GM19372 (cell line): ENCODE measurements at regions not wholly inside any gene's neighbourhood (a gene's known extent, or its start where the extent isn't known, plus 50 kb on each side); places are given as distances from the start of the nearest gene placed in this dataset.
"Not testable (repeated sequence)": the region's sequence is repeated elsewhere in the genome, so short reads cannot be mapped to it uniquely, and the experiment has no call there.

Experiments
- ATAC-seq: cut with Tn5 transposase; IDR thresholded peaks from one replicate; pipeline ENCODE4 v1.9.1; 2021; ENCODE audit warnings: mild to moderate bottlenecking, low read depth, moderate library complexity; ENCODE audit not compliant: unreplicated experiment

DNA sequence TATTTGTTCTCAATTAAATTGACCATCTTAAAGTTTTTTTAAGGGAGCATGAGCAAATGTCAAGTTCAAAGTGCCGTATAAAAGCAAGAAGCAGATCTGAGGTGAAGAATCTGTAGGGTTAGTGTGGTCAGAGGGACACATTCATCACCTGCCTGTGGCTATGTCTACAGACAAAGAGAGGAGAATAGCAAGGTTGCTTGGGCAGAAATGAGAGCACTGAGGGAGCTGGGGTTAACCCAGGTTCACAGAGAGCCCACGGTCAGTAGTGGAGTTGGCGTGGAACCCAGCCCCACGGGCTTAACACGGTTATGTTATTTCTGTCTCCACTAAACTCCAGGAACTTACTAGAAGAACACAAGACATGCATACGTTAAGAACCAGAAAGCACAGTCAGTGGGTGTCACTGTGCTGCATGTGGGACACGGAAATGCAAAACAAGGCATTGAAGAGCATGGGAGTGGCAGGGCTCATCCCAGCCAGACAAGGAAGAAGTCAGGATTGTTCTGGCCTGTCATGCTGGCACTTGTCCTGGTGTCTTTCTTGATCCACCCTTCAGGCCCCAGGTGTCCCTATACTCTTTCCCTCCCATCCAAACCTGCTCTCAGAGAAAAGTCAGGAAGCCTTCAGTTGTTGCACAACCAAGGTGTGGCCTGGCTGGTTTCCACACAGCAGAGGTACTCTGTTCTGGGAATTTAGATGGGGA, 95.5 kb upstream of the IVNS1ABP start:
- ATAC-seq = no peak

DNA sequence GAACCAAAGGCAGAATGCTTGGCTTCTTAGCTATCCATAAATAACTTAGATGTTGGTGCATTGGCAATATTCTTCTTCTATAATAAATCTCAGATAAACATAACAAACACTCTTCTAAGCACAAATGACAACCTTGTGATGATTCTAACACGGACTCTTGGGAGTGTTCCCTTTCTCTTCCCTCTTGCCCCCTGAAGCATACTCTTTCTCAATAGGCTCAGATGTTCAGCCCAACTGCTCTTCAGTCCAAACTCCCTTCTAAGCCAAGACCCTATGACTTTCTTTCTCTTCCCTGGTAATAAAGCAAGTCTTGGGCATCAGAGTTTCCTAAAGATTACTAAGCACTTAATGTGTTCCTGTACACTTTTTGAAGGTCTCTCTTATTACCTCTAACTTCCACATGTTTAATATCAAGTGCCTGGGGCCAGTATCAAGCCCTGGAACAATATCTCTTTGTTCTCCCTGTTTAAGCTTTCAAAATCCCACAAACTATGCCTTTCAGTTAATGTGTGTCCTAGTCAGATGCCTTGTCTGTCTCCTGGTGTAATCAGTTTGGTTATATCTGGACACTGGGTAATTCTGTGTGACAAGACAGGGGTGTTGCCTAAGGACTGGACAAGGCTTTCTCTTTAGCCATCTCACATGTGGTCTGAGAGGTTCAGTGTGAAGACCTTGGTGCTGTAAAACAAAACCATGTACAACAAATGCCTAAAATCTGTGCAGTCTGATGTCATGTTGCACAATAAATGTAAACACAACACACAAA, 92.9 kb upstream of the IVNS1ABP start:
- no peak for ATAC-seq

DNA sequence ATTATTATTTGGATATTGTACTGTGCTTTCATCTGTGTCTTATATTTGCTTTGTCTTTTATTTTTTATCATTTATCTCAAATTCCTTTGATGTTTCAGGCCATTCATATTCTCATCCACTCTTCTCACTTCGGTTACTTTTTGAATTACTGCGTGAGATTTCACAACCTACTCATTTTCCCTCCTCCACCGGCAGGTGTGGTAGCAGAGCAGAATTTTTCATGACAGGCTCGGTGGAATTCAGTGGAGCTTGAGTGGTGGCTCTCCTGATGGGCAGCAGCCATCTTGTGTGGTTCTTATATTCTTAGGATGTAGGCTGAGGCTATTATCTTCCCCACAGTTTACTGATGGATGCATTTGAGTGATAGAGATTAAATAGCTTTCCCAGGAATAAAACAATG, 92.3 kb upstream of the IVNS1ABP start:
- ATAC-seq = no peak

DNA sequence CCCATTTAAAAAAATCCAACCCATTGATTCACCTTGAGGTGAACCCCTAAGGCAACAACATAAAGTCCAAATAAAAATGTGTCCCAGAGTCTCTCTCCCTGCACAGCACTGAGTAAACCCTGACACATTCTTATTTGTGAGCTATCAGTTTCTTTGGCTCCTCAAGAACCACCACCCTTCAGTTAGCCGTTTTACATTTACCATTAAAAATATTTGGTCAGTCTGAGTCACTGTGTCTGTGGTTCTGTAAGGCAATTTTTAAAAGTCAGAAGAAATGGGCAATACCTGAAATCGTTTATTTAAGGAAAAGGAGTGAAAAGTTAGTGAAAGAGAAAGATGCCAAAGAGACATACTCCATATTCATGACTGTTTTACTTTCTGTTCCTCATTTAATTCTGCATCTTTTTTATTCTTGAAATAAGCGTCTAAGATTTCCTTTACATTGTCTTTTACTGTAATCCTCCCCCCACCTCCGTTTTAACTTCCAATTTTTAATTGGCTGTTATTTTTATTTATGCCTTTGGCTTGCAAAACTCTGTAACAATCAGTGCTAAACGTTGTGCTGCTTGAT, 91.7 kb upstream of the IVNS1ABP start:
- no peak for ATAC-seq

DNA sequence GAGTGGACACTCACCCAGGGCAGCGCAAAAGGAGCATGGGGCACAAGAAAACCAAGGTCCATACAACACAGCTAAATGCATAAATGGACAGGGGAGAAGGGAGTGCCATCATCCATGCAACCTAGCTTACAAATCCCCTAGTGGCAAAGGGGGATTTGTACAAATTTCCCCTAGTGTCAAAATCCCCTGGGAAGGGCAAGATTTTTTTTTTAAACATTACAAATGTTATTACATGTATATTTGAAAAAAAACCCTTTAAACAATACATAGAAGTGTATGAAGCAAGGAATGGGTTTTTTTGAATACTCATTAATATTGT, 89.6 kb upstream of the IVNS1ABP start:
- no peak for ATAC-seq

DNA sequence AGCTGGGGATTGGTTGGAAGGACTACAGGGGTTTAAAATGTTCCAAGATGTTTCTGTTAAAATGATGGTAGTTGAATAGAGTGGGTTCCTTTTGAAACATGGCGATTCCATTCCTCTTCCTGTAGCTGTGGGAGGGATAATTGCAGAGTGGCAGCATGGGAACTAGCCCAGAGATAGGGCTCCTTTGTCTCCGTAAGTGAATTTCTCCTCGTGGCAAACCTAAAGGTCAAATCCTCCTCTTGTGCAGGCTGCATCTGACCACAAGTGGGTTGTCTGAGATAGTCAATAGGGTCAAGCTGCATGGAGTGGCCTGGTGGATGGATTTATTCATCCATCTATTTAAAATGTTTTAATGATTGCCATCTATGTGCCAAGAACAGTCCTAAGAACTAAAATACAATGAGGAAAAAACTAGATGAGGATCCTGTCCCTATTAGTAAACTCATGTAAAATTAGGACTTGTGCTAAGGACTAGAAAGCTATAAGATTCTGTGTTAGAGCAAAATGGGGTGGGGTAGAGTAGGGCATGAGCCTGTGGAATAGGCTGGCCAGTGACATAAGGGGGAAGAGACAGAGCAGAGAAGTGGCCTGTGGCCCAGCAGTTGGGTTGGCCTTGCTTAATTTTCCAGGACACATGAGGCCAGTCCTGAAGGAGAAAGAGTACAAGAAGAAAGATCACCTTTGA, 89.1 kb upstream of the IVNS1ABP start:
- ATAC-seq = no peak

DNA sequence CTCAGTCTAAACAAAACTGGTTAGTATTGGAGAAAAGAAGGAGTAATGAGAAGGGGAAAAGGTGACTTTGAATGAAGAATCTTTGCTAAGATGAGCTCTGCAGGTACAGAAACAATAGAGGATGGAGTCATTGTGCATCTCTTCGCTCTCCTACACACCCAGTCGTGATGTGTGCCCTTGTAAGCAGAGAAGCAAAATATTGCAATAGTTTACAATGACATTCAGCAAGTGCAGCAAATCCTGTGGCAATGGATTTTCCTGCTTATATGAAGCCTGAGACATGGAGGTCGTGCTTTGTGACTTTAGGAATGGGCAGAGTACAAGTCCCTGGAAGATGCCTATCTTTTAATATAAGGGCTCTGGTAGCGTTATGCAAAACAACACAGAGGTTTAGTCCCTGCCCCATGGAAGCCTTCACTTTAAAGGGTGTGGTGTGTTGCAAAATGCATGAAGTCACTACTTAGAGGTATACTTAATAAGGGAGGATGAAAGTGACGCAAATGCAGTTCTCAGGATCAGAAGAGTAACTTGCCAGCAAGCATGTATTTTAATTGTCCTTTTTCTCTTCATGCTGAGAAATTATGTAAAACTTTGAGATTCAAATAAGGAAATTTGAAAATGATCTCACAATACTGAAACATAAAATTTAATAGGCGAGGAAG, 88.0 kb upstream of the IVNS1ABP start:
- no peak for ATAC-seq

DNA sequence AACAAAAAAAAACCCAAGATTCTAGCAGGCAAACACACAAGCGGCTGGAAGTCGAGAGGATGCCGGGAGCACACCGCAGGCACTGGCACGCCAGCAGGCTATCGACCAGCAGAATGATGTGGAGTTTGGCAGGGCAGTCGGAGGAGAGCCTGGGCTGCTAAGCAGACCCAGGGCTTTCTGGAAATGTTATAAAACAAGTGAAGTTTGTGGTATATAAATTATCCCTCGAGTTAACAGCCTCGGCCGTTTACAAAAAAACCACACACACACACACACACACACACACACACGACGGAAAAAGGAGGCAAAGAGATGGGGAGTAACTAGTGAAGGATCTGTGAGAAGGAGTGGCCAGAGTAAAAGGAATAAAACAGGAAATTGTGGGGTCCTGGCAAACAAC, 87.2 kb upstream of the IVNS1ABP start:
- ATAC-seq = no peak

DNA sequence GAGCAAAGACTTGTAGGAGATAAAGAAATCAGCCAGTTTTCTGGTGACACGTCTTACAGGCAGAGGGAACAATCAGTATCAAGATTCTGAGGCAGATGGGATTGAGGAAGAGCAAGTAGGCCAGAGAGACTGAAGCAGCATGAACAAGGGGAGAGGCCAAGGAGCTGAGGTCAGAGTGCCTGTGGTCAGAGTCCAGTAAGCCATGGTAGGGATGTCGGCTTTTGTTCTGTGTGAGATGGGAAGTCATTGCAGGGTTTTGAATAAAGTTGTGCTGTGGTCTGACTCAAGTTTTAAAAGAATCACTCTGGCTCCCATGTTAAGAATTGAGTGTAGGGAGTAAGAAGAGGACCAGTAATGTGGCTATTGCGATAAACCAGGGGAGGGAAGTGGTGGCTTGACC, 85.9 kb upstream of the IVNS1ABP start:
- ATAC-seq = no peak

DNA sequence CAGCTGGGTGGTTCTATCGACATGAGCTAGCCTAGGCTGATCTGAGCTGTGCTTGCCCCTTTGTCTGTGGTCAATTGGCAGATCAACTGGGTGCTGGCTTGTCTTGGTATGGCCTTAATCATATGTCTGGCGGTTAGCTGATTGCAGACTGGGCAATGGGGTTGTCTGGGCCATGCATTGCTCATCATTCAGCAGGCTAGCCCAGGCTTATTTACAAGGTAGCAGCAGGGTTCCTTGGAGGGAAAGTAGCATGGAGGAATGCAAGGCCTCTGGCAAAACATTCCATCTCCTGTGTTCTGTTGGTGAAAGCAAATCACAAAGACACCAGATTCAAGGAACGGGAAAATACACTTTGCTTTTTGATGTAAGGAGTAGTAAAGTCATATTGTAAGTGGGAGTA, 84.0 kb upstream of the IVNS1ABP start:
- ATAC-seq = no peak

DNA sequence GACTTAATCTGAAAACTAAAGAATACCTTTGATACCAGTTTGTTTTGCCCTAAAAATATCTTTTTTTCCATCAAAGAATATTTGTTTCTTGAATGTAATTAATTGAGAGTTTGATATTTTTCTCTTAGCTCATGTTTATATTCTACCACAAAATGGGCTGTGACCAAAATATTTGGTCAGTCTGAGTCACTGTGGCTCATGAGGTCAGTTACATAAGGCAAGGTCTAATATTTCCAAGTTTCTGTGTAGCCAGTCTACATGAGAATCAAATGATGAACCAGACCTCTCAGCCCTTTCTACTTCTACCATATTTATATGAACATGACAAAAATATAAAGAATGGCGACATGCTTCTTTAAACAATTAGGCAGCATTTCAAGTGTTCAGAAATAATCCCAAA, 83.0 kb upstream of the IVNS1ABP start:
- no peak for ATAC-seq

DNA sequence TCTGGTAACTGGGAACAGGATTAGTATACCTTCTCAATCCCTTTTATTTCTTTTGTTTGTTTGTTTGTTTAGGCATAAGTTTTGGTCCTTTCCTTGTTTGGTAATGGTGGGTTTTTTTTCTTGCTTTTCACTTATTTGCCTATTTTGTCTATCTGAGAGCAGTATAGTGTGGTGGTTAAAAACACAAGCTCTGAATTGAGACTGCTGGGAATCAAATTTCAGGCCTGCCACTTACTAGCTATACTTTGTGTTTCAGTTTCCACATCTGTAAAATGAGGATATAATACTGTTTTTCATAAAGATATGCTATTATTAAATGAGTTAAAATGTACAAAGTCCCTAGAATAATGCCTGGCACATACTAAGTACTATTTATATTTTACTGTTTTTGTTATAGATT, 81.6 kb upstream of the IVNS1ABP start:
- no peak for ATAC-seq

DNA sequence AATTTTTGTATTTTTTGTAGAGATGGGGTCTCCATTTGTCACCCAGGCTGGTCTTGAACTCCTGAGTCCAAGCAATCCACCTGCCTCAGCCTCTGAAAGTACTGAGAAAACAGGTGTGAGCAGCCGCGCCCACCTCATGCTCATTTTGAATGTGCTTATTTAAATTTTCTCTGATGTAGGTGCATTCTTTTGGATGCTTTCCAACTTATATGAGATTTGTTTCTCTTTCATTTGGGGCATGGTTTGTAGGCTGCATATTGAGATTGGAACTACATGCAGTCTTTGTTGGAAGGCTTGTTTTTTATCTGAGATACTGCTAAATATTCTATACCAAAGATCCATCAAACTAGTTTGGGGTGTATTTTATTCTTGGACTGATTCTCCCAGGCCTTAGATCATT, 81.0 kb upstream of the IVNS1ABP start:
- no peak for ATAC-seq

DNA sequence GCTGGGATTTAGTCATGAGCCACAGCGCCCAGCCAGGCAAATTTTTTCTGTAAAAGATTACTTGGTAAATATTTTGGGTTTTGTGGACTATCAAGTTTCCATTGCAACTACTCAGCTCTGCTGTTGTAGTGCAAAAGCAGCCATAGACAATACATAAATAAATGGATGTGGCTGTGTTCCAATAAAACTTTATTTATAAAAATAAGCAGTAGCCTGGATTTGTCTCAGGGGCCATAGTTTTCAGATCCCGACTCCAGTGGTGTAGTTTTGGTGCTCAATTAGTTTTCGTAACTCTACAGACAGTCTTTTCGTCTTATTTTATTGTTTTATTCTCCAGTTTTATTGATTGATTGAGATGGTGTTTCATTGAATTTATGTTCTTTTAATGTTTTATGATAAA, 80.1 kb upstream of the IVNS1ABP start:
- no peak for ATAC-seq

DNA sequence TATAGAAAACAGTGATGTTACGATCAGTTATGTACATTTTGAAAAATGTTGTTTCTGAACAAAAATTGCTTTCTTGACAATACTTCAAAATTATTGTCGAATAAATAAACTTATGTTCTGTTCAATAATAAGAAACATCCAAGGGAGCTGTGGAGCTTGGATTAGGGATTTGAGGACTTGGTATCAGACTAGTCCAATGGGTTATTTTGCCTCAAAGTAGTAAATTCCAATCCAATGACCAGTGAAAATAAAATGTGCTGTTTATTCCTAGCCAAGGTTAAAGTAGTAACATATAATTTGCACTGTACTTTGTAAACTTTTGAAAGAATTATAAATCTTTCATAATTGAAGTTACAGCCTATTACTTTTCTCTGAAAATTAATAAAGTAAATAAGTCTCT, 79.1 kb upstream of the IVNS1ABP start:
- ATAC-seq = no peak

DNA sequence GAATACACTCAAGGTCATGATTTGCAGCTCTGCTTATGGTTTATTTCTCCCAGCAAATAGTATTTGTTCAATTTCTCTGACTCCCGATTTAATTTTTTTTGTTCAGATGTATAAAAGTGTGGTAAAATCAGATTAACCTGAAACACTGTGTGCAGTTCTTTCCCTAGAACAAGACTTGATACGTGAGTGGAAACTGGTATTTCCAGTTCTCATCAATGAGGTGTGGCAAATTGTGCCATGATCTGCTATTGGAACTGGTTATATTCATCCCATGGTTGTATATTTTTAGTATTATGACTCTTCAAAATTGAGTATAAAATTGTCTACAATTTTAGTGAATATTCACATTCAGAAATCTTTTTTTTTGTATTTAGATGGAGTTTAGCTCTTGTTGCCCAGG, 76.8 kb upstream of the IVNS1ABP start:
- no peak for ATAC-seq

DNA sequence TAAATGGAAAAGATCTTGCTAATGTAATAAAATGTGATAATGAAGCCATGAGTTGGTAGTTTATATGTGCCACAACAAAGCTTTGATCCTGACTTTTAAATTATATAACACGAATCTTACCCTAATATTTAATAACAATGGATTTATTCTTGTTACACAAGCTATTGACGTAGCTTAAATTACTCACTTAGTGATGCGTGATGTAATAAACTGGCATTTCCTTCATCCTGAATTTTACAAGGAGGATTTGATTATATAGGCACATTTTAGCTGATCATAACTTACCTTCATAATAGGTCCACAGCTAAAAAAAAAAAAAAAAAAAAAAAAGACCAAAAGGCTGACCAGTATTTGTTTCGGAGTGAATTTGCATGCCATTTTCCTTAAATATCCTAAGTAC, 76.2 kb upstream of the IVNS1ABP start:
- ATAC-seq = no peak

DNA sequence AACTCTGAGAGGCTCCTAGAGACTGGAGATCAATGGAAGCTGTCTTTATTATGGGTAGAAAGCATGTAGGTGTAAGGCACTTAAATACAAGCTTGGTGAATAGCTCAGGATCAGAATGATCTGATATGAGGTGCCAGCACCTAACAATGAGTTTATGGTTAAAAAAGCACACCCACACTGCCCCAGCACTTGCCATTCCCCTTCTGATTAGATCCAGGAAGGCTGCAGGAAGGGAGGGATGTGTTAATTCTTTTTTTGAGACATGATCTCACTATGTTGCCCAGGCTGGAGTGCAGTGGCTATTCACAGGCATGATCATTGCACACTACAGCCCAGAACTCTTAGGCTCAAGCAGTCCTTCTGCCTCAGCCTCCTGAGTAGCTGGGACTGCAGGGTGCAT, 71.8 kb upstream of the IVNS1ABP start:
- no peak for ATAC-seq

DNA sequence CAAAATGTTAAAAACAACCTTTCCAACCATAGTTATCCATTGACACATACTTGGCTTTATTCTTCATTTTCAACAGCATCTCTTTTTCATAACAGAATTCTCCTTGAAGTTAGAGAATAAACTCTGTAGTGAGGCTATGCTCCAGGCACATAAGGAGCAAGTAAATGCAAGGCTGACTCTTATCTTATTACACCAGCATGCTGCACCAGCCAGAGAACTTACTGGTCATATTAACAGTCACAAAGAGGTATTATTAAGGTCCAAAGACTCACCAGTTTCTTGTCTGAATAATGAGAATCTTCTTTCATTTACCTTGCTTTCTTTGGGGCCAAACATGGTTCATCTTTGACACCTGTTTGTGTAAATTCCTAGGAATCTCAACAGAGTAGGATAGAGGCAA, 71.3 kb upstream of the IVNS1ABP start:
- no peak for ATAC-seq

DNA sequence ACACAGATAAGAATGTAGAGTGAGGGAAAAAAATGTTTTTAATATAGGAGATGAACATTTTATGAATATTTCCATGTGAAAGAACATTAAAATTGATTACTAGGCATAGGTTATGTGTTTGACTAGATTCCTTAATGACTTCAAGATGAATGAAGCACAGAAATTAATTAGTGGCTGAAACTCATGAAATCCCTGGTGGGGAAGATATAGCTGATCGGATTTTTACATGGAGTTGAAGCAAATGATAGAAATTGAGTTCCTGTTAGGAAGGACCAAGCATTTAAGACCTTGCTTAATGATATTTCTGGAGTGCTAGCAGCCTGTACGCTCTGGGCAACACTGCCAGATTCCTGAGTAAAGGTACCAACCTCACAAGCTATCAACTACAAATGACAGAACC, 68.9 kb upstream of the IVNS1ABP start:
- no peak for ATAC-seq

DNA sequence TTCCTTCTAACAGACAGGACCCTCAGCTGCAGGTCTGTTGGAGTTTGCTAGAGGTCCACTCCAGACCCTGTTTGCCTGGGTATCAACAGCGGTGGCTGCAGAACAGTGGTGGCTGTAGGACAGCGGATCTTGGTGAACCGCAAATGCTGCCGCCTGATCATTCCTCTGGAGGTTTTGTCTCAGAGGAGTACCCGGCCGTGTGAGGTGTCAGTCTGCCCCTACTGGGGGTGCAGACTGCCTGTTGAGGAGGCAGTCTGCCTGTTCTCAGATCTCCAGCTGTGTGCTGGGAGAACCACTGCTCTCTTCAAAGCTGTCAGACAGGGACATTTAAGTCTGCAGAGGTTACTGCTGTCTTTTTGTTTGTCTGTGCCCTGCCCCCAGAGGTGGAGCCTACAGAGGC, 66.8 kb upstream of the IVNS1ABP start:
- ATAC-seq = not testable (repeated sequence)
